Activated CD4-positive, alpha-beta T cell treated with anti-CD3 and anti-CD28 coated beads, Interleukin-2, amount 10 ng/mL, durations not matched to agents 7 days and 5 days (primary cell): ENCODE measurements at regions not wholly inside any gene's neighbourhood (a gene's known extent, or its start where the extent isn't known, plus 50 kb on each side); places are given as distances from the start of the nearest gene placed in this dataset.
"Not testable (repeated sequence)": the region's sequence is repeated elsewhere in the genome, so short reads cannot be mapped to it uniquely, and the experiment has no call there.

Experiments
- CTCF ChIA-PET: fragments of 350-600 bp; sonication (Branson Sonifier 250); formaldehyde crosslinking; loops from one replicate; lab custom pipeline; 2021; ENCODE audit warnings: antibody characterized with exemption; lab: Charles Lee
- POLR2A ChIA-PET: fragments of 350-600 bp; sonication (Branson Sonifier 250); formaldehyde crosslinking; loops from one replicate; lab custom pipeline; 2021; ENCODE audit warnings: antibody characterized with exemption; lab: Charles Lee
- DNase-seq: peaks from one replicate; pipeline ENCODE4 v3.0.0-alpha.2; 2020
- H3K27ac Mint-ChIP-seq: one replicate; pipeline ENCODE4 v1.8.0; 2021; ENCODE audit warnings: mild to moderate bottlenecking, moderate library complexity, mixed read lengths
- H3K27me3 Mint-ChIP-seq: one replicate; pipeline ENCODE4 v1.8.0; 2021; ENCODE audit warnings: mixed read lengths
- H3K36me3 Mint-ChIP-seq: one replicate; pipeline ENCODE4 v1.8.0; 2021; ENCODE audit warnings: low read depth, mixed read lengths
- H3K4me1 Mint-ChIP-seq: one replicate; pipeline ENCODE4 v1.8.0; 2021; ENCODE audit warnings: mixed read lengths
- H3K4me3 Mint-ChIP-seq: one replicate; pipeline ENCODE4 v1.8.0; 2021; ENCODE audit warnings: mild to moderate bottlenecking, moderate library complexity, mixed read lengths
- H3K9me3 Mint-ChIP-seq: one replicate; pipeline ENCODE4 v1.8.0; 2021; ENCODE audit warnings: mixed read lengths

DNA sequence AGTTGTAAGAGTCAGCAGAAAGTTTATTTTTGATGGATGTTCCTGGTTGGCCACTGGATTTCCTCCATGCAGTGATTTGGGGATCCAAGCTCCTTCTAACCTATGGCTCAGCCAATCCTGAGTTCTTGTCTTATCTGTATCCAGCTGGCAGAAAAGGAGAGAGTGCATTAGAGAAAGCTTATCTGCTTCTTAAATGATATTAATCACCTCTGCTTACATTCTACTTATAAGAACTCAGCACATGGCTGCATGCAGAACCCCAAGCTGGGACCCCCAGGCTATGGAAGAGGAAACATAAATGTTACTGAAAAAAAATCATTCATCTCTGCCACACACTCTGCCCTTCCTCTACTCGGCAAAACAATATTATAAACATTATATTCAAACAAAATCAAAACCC, 739.8 kb upstream of the AUTS2 start:
- H3K36me3 Mint-ChIP-seq = no peaks in the 10 kb centered on the region
- no peak for DNase-seq
- no peaks in the 10 kb centered on the region for H3K27me3 Mint-ChIP-seq
- H3K9me3 Mint-ChIP-seq = peaks cover 12% of the 10 kb centered on the region
- POLR2A ChIA-PET = no interaction called here
- H3K4me1 Mint-ChIP-seq = no peaks in the 10 kb centered on the region
- H3K27ac Mint-ChIP-seq = no peak overlapping the region
- CTCF ChIA-PET = no interaction called here
- no peak overlapping the region for H3K4me3 Mint-ChIP-seq

DNA sequence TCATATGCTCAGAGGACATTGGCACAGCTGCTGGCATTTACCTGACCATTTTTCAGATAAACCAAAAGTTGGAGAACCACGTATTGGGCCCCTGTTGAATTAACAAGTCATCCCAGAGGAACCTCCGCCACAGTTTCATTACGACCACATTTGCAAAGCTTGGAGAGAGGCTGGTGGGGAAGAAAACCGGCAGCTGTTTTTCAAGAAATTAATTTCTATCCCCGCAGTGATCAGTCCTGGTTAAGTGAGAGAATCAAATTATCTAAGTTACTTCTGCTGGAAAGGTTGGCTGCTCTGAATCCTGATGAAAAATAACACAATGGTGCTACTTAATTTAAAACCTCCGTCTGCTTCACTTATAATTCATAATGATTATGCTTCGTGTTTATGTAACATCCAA, 737.1 kb upstream of the AUTS2 start:
- H3K4me3 Mint-ChIP-seq = no peak overlapping the region
- ChIA-PET POLR2A (no interaction called here), CTCF (no interaction called here)
- H3K36me3 Mint-ChIP-seq = no peaks in the 10 kb centered on the region
- H3K4me1 Mint-ChIP-seq = no peaks in the 10 kb centered on the region
- H3K27ac Mint-ChIP-seq = no peak overlapping the region
- H3K9me3 Mint-ChIP-seq = peaks cover 23% of the 10 kb centered on the region
- no peaks in the 10 kb centered on the region for H3K27me3 Mint-ChIP-seq
- DNase-seq = no peak

DNA sequence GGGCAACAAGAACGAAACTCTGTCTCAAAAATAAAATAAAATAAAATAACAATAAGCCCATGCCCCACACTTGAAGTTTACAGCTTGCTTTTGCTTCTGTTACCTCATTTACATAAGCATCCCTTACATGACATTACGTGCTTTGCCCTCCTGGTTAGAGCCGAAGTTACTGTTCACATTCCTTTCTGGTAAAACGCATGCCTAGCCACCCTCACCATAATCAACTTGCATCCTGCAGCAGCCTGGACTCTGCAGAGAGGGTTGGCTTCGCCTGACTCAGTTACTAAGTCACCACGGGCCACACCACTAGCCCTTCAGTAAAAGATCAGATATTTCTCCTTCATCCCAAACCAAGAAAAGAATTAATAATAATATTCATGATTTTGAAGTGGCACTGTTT, 736.0 kb upstream of the AUTS2 start:
- ChIA-PET CTCF (no interaction called here), POLR2A (no interaction called here)
- no peaks in the 10 kb centered on the region for H3K27me3 Mint-ChIP-seq
- no peak overlapping the region for H3K4me3 Mint-ChIP-seq
- H3K9me3 Mint-ChIP-seq = peaks cover 28% of the 10 kb centered on the region
- no peak for DNase-seq
- no peaks in the 10 kb centered on the region for H3K36me3 Mint-ChIP-seq
- H3K4me1 Mint-ChIP-seq = no peaks in the 10 kb centered on the region
- no peak overlapping the region for H3K27ac Mint-ChIP-seq

DNA sequence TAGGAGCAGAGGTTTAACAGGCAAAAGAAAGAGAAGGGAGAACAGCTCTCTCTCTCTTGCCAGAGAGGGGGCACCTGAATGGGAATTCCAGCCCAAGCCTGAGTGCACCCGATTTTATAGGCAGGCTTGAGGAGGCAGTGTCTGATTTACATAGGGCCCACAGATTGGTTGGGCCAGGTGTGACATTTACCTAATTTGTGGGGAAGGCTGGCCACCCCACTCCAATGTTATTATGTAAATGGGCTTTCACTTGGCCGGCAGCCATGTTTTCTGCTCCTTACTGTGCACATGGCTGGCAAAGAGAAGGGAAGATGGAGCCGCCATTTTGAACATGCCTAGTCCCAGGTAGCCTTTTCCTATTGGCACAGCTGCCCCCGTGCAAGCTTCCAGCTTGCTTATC, 735.5 kb upstream of the AUTS2 start:
- no peak overlapping the region for H3K27ac Mint-ChIP-seq
- ChIA-PET POLR2A (no interaction called here), CTCF (interaction anchor here (0.5 kb wide), 1 partner anchor 386 kb away, joined by 3 read pairs; no protein-coding TSS in a partner anchor)
- DNase-seq = no peak
- H3K9me3 Mint-ChIP-seq = peaks cover 28% of the 10 kb centered on the region
- H3K4me3 Mint-ChIP-seq = no peak overlapping the region
- H3K36me3 Mint-ChIP-seq = no peaks in the 10 kb centered on the region
- H3K4me1 Mint-ChIP-seq = no peaks in the 10 kb centered on the region
- no peaks in the 10 kb centered on the region for H3K27me3 Mint-ChIP-seq

DNA sequence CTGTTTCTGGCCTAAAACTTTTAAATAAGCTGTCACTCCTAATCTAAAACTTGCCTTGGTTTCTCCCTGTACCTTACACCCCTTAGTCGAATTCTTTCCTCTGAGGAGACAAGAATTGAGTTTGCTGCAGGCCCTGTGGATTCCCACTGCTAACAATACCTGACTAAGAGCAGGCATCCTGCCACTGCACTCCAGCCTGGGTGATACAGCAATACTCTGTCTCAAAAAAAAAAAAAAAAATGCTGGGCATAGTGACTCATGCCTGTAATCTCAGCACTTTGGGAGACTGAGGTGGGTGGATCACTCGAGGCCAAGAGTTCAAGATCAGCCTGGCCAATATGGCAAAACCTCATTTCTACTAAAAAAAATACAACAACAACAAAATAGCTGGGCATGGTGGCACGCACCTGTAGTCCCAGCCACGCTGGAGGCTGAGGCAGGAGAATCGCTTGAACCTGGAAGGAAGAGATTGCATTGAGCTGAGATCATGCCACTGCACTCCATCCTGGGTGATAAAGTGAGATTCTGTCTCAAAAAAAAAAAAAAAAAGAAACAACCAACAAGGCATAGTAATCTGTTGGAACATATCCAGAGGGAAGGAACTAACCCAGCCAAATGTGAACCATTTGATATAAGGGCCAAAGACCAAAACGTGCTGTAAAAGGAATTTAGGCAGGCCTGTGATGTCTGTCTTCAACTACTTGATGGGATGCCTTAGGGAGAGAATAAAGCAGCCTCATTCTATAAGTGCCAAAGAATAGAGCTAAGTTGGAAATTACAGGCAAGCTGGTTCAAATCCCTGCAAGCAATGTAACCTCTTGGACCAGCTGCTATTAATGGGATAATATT, 732.7 kb upstream of the AUTS2 start:
- H3K4me3 Mint-ChIP-seq = no peak overlapping the region
- CTCF ChIA-PET = no interaction called here
- H3K9me3 Mint-ChIP-seq = peaks cover 33% of the 10 kb centered on the region
- DNase-seq = no peak
- no peaks in the 10 kb centered on the region for H3K36me3 Mint-ChIP-seq
- POLR2A ChIA-PET = no interaction called here
- H3K4me1 Mint-ChIP-seq = no peaks in the 10 kb centered on the region
- H3K27me3 Mint-ChIP-seq = no peaks in the 10 kb centered on the region
- H3K27ac Mint-ChIP-seq = no peak overlapping the region

DNA sequence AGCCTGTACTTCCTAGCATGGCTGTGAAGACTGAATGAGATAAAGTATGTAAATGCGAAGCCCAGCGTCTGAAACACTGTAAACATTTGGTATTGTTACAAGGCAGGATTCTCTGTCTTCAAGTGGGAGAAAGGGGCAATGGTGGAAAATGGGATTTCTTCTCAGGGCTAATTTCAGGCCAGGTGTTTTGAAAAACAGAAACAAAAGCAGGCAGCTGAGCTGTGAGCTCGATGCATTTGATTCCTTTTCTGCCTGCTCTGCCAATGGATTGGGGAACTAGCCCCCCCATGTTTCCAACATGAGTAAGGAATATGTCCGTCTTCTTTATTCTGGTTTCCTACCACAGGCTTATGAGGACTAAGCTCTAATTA, 732.1 kb upstream of the AUTS2 start:
- H3K4me3 Mint-ChIP-seq = no peak overlapping the region
- no peak for DNase-seq
- H3K27ac Mint-ChIP-seq = no peak overlapping the region
- peaks cover 32% of the 10 kb centered on the region for H3K9me3 Mint-ChIP-seq
- ChIA-PET CTCF (no interaction called here), POLR2A (no interaction called here)
- no peaks in the 10 kb centered on the region for H3K36me3 Mint-ChIP-seq
- H3K4me1 Mint-ChIP-seq = no peaks in the 10 kb centered on the region
- H3K27me3 Mint-ChIP-seq = no peaks in the 10 kb centered on the region

DNA sequence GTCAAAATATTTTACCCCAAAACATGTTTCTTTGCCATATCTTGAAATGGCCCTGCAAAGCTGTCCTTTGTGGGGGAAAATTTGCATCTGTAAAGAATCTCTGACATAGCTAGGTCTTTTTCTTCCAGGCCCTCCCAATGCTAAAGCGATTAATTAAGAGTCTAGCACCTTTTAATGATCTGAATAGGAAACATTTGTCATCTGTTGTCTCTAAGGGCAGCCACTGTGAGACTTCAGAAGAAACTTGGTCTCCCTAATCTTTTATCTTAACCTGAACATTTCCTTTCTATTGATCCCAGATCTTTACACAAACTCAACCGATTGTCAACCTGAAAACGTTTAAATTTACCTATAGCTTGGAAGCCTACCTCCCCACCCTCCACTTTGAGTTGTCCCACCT, 731.6 kb upstream of the AUTS2 start:
- H3K27ac Mint-ChIP-seq, POLR2A ChIA-PET, CTCF ChIA-PET, H3K36me3 Mint-ChIP-seq, H3K27me3 Mint-ChIP-seq, H3K4me1 Mint-ChIP-seq, H3K4me3 Mint-ChIP-seq, DNase-seq: not testable (repeated sequence)
- peaks cover 28% of the 10 kb centered on the region for H3K9me3 Mint-ChIP-seq

DNA sequence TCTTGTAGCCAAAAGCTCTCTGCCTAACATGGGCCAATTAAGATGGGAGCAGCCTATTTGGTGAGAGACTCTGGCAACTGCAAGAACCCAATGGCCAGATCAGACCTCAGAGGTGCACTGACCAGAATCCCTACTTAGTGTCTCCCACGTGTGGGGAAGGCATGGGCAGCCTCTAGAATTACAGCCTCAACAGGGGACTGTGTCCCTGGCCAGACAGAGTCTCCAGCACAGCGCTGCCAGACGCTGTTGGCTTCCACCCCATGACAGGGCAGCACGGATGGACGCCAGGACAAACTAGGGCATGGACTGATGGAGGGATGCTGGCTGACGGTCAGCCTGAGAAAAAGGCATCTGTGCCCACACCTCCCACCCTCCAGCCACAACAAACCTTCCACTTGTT, 729.3 kb upstream of the AUTS2 start:
- H3K36me3 Mint-ChIP-seq = no peaks in the 10 kb centered on the region
- H3K4me1 Mint-ChIP-seq = no peaks in the 10 kb centered on the region
- ChIA-PET CTCF (no interaction called here), POLR2A (no interaction called here)
- no peak overlapping the region for H3K4me3 Mint-ChIP-seq
- no peak overlapping the region for H3K27ac Mint-ChIP-seq
- H3K27me3 Mint-ChIP-seq = no peaks in the 10 kb centered on the region
- DNase-seq = no peak
- H3K9me3 Mint-ChIP-seq = peaks cover 34% of the 10 kb centered on the region

DNA sequence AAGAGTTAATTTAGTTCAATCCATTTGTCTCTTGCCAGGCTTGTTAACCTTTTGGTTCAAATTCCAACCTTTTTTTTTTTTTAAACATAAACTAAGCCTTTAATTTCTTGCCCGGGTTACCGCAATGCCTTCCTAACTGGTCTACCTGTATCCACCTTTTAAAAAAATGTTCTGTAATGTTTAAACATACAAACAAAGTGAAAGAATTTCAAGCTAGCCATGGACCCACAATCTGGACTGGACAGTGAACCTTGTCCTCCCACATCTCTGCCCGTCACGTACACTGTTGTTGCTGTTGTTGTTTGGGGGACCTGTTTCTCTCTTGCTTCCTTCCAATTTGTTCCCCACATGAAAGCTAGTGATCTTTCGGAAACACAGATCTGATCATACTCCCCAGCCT, 724.7 kb upstream of the AUTS2 start:
- Mint-ChIP-seq H3K4me3 (no peak overlapping the region), H3K36me3 (no peaks in the 10 kb centered on the region), H3K27me3 (no peaks in the 10 kb centered on the region), H3K27ac (no peak overlapping the region), H3K9me3 (peaks cover 21% of the 10 kb centered on the region), H3K4me1 (no peaks in the 10 kb centered on the region)
- ChIA-PET POLR2A (interaction anchor here (0.6 kb wide), 1 partner anchor 746 kb away, joined by 5 read pairs; no protein-coding TSS in a partner anchor), CTCF (no interaction called here)
- no peak for DNase-seq

DNA sequence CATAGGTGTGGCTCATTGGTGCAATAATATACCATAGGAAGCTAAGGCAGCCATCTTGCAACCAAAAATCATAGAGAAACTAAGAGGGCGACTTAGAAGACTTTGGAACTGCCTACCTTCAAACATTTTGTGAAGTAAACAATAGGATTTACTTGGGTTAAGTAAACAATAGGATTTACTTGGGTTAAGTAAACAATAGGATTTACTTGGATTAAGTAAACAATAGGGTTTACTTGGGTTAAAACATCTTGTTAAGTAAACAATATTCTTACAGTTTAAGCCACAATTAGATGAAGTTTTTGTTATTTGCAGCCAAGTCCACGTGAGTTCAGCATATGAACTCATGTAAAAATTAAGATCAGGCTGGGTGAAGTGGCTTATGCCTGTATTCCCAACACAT, 722.4 kb upstream of the AUTS2 start:
- no peaks in the 10 kb centered on the region for H3K36me3 Mint-ChIP-seq
- no peaks in the 10 kb centered on the region for H3K4me1 Mint-ChIP-seq
- ChIA-PET CTCF (no interaction called here), POLR2A (no interaction called here)
- H3K4me3 Mint-ChIP-seq = no peak overlapping the region
- H3K27me3 Mint-ChIP-seq = no peaks in the 10 kb centered on the region
- H3K27ac Mint-ChIP-seq = no peak overlapping the region
- DNase-seq = no peak
- peaks cover 11% of the 10 kb centered on the region for H3K9me3 Mint-ChIP-seq

DNA sequence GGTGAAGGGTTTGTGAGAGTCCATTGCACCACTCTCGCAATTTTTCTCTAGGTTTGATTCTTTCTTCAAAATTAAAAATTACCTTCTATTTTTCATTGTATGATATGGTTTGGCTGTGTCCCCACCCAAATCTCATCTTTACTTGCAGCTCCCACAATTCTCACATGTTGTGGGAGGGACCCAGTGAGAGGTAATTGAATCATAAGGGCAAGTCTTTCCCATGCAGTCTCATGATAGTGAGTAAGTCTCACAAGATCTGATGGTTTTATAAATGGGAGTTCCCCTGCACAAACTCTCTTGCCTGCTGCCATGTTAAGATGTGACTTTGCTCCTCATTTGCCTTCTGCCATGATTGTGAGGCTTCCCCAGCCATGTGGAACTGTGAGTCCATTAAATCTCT, 711.2 kb upstream of the AUTS2 start:
- DNase-seq, POLR2A ChIA-PET, H3K27ac Mint-ChIP-seq, H3K4me1 Mint-ChIP-seq, CTCF ChIA-PET, H3K36me3 Mint-ChIP-seq, H3K27me3 Mint-ChIP-seq, H3K9me3 Mint-ChIP-seq, H3K4me3 Mint-ChIP-seq: not testable (repeated sequence)

DNA sequence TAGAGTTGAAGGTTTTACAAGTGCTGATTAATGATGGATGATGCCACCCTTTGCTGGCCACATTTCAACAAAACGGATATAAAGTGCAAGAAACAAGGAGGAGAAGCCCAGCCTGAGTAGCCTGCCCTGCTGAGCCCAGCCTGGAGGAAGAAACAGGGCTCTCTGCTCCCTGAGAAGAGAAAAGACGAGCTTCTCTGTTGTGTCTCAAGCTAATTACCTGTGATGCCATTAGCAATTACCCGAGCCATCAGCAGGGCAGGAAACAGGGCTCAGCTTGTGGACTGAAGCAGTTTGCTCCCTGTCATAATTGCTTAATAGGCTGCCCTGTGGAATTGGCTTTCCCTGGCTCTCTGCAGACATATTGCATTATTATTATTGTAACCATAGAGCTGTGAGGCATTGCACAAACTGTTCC, 709.3 kb upstream of the AUTS2 start:
- no peaks in the 10 kb centered on the region for H3K36me3 Mint-ChIP-seq
- no peak overlapping the region for H3K4me3 Mint-ChIP-seq
- no peak for DNase-seq
- no peaks in the 10 kb centered on the region for H3K27me3 Mint-ChIP-seq
- ChIA-PET POLR2A (no interaction called here), CTCF (no interaction called here)
- H3K27ac Mint-ChIP-seq = no peak overlapping the region
- peaks cover 2% of the 10 kb centered on the region for H3K9me3 Mint-ChIP-seq
- no peaks in the 10 kb centered on the region for H3K4me1 Mint-ChIP-seq

DNA sequence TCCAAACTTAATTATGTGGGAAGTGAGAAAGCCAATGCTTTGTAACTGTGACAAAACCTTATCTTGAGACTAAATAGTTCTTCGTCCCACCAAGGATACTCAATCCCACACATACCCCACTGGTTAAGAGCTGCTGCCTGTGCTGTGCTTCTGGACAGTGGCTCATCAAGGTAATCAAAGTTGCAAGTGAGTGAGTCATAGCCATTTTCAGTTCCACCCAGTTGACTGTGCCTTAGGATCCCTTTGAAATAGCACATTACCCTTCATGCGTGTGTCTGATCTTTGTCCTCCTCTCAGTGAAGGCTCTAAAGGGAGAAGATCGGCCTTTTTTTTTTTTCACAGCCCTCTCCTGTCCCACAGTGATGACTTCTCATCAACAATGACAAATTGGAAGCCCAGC, 706.0 kb upstream of the AUTS2 start:
- Mint-ChIP-seq H3K27ac (no peak overlapping the region), H3K27me3 (no peaks in the 10 kb centered on the region), H3K4me3 (no peak overlapping the region), H3K4me1 (no peaks in the 10 kb centered on the region), H3K36me3 (no peaks in the 10 kb centered on the region), H3K9me3 (peaks cover 9% of the 10 kb centered on the region)
- no peak for DNase-seq
- POLR2A ChIA-PET = no interaction called here
- CTCF ChIA-PET = no interaction called here

DNA sequence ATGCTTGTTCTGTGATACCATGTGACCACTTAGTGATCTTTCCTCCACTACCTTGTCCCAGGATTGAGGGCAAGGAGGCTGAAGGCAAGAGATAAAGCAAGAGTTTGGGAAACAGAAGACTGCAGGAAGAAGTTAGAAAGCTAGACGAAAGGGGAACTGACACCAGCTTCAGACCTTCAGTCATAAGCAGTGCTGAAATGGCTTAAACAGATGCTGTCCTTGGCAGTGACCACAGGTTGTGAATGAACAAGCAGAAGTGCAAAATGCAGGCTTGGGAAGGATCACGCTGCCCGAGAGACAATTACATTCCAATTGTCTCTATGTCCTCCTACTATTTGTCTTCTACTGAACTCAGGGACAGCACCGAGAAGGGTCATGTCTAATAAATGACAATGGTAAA, 704.9 kb upstream of the AUTS2 start:
- ChIA-PET CTCF (no interaction called here), POLR2A (no interaction called here)
- peaks cover 12% of the 10 kb centered on the region for H3K9me3 Mint-ChIP-seq
- H3K4me1 Mint-ChIP-seq = no peaks in the 10 kb centered on the region
- DNase-seq = no peak
- no peaks in the 10 kb centered on the region for H3K36me3 Mint-ChIP-seq
- no peaks in the 10 kb centered on the region for H3K27me3 Mint-ChIP-seq
- no peak overlapping the region for H3K4me3 Mint-ChIP-seq
- H3K27ac Mint-ChIP-seq = no peak overlapping the region
